B cell (primary cell): ENCODE measurements at regions not wholly inside any gene's neighbourhood (a gene's known extent, or its start where the extent isn't known, plus 50 kb on each side); places are given as distances from the start of the nearest gene placed in this dataset.

Source experiments
- ATAC-seq: fragments of 200-7000 bp; cut with Tn5 transposase; one replicate; pipeline ENCODE4 v1.10.0; 2021; ENCODE audit warnings: low read depth, mild to moderate bottlenecking, moderate number of reproducible peaks, moderate library complexity
- CTCF ChIA-PET: fragments of 350-600 bp; sonication (Branson Sonifier 250); formaldehyde crosslinking; loops from one replicate; lab custom pipeline; 2021; ENCODE audit warnings: antibody characterized with exemption, inconsistent platforms; lab: Charles Lee
- POLR2A ChIA-PET: fragments of 350-600 bp; sonication (Branson Sonifier 250); formaldehyde crosslinking; loops from one replicate; lab custom pipeline; 2021; ENCODE audit warnings: antibody characterized with exemption; lab: Charles Lee
- DNase-seq: peaks from one replicate; pipeline ENCODE4 v3.0.0; 2013
- H2AFZ ChIP-seq: 2 replicates; pipeline ENCODE4 v1.6.1; 2012; ENCODE audit warnings: mild to moderate bottlenecking, low read depth, low read length; ENCODE audit not compliant: insufficient read depth, poor library complexity, severe bottlenecking
- H3K27ac ChIP-seq, 2 donors: 1 replicate in 1 of 2; 2 replicates in 1 of 2; pipeline ENCODE4 v1.5.1; 2012 to 2013; ENCODE audit warnings: low read length in 2 of 2, mild to moderate bottlenecking in 2 of 2, moderate library complexity in 1 of 2
- H3K27me3 ChIP-seq, 4 experiments: fragments of 200-600 bp in 1 of 4; sonication (generic) in 1 of 4; replicated peaks in 1 of 4; 1 replicate in 2 of 4; 2 replicates in 2 of 4; pipeline versions ENCODE4 v1.6.1 to v1.7.0; 2013 to 2016; ENCODE audit warnings: low read length in 3 of 4, mild to moderate bottlenecking in 2 of 4, mixed read lengths in 1 of 4, moderate library complexity in 1 of 4; ENCODE audit not compliant: insufficient read depth in 4 of 4, control insufficient read depth in 3 of 4; ENCODE audit errors: control extremely low read depth in 1 of 4
- H3K36me3 ChIP-seq, 2 experiments: replicated peaks in 1 of 2; 1 replicate in 1 of 2; 2 replicates in 1 of 2; pipeline versions ENCODE4 v1.6.1 to v1.7.1; 2013; ENCODE audit warnings: low read length in 1 of 2; ENCODE audit not compliant: insufficient read depth in 2 of 2, control insufficient read depth in 1 of 2; ENCODE audit errors: control extremely low read depth in 1 of 2, extremely low read depth in 1 of 2
- H3K4me1 ChIP-seq, 2 donors: fragments of 200-600 bp in 1 of 2; sonication (generic) in 1 of 2; 1 replicate in 1 of 2; 2 replicates in 1 of 2; pipeline versions ENCODE4 v1.5.1 to v1.6.1; 2013 to 2017; ENCODE audit warnings: low read length in 2 of 2; ENCODE audit not compliant: control insufficient read depth in 2 of 2, insufficient read depth in 2 of 2
- H3K4me2 ChIP-seq: replicated peaks from 2 replicates; pipeline ENCODE3; 2012; ENCODE audit warnings: mild to moderate bottlenecking, low read depth, low read length; ENCODE audit not compliant: poor library complexity, severe bottlenecking
- H3K4me3 ChIP-seq, 5 experiments: fragments of 200-600 bp in 1 of 5; sonication (generic) in 1 of 5; 1 replicate in 3 of 5; 2 replicates in 2 of 5; pipeline versions ENCODE4 v1.5.1 to v1.7.0; 2011 to 2016; ENCODE audit warnings: low read length in 4 of 5, mild to moderate bottlenecking in 4 of 5, low read depth in 2 of 5, control low read depth in 1 of 5, moderate library complexity in 1 of 5; ENCODE audit not compliant: insufficient read depth in 1 of 5; ENCODE audit errors: control extremely low read depth in 1 of 5, extremely low read depth in 1 of 5
- H3K79me2 ChIP-seq: fragments of 200-600 bp; sonication (generic); one replicate; pipeline ENCODE4 v1.6.0; 2016; ENCODE audit warnings: low read length; ENCODE audit not compliant: control insufficient read depth, insufficient read depth
- H3K9ac ChIP-seq: fragments of 200-600 bp; sonication (generic); 2 replicates; pipeline ENCODE4 v1.6.1; 2017; ENCODE audit warnings: mild to moderate bottlenecking, low read length, moderate library complexity
- H3K9me3 ChIP-seq, 3 donors: one replicate each; pipeline versions ENCODE4 v1.6.1 to v1.7.1; 2013; ENCODE audit warnings: low read length in 2 of 3; ENCODE audit not compliant: control insufficient read depth in 2 of 3, insufficient read depth in 1 of 3; ENCODE audit errors: control extremely low read depth in 1 of 3
- H4K20me1 ChIP-seq: 2 replicates; pipeline ENCODE4 v1.6.0; 2012; ENCODE audit warnings: mild to moderate bottlenecking, low read length; ENCODE audit not compliant: insufficient read depth, control insufficient read depth, poor library complexity, severe bottlenecking
- H3K27ac Mint-ChIP-seq: one replicate; pipeline ENCODE4 v1.8.0; 2021; ENCODE audit warnings: mixed read lengths
- H3K27me3 Mint-ChIP-seq: one replicate; pipeline ENCODE4 v1.8.0; 2021; ENCODE audit warnings: mixed read lengths
- H3K4me1 Mint-ChIP-seq: one replicate; pipeline ENCODE4 v1.8.0; 2021; ENCODE audit warnings: mixed read lengths
- H3K4me3 Mint-ChIP-seq: one replicate; pipeline ENCODE4 v1.8.0; 2021; ENCODE audit warnings: mixed read lengths
- H3K9me3 Mint-ChIP-seq: one replicate; pipeline ENCODE4 v1.8.0; 2022; ENCODE audit warnings: mixed read lengths; ENCODE audit not compliant: insufficient read depth
- CTCF ChIP-seq: fragments of 200-600 bp; IDR thresholded peaks from one replicate; pipeline ENCODE4 v1.8.0; 2022; ENCODE audit warnings: antibody characterized with exemption, mild to moderate bottlenecking
- EZH2 ChIP-seq: IDR thresholded peaks from 2 replicates; pipeline ENCODE4 v1.6.1; 2012; ENCODE audit warnings: borderline replicate concordance, low read depth, mild to moderate bottlenecking, moderate library complexity, low read length; ENCODE audit not compliant: insufficient read depth, poor library complexity, severe bottlenecking
- WGBS: methylation state at CpG from one replicate; pipeline ENCODE4 v1.1.5; 2013; ENCODE audit warnings: missing lambda C conversion rate; ENCODE audit not compliant: insufficient coverage; 5-methylcytosine and 5-hydroxymethylcytosine counted together
- intact Hi-C: fragments of 100-400 bp; cut with micrococcal nuclease; formaldehyde crosslinking; loops from one replicate; pipeline ENCODE4 v1.10.0; 2022

DNA sequence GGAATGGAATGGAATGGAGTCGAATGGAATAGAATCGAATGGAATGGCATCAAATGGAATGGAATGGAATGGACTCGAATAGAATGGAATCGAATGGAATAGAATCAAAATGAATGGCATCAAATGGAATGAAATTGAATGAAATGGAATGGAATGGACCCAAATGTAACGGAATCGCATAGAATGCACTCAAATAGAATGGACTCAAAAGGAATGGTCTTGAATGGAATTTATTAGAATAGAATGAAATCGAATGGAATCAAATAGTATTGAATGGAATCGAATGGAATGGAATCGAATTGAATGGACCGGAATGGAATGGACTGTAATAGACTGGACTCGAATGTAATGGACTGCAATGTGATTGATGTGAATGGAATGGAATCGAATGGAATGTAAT is 501.4 kb upstream of the WSB1 start:
- intact Hi-C loops, result no loop called here
- Histone ChIP-seq H3K4me1 (no peaks in the 10 kb centered on the region), H3K4me2 (no peak overlapping the region), H3K36me3 (no peaks in the 10 kb centered on the region), H3K79me2 (no peaks in the 10 kb centered on the region), H4K20me1 (no peaks in the 10 kb centered on the region), H3K4me3 (no peak overlapping the region), H3K27ac (no peak overlapping the region), H3K27me3 (no peaks in the 10 kb centered on the region), H2AFZ (no peak overlapping the region), H3K9ac (no peak overlapping the region), H3K9me3 (peaks cover 19 to 90% (median 25%) of the 10 kb centered on the region in 3 donors)
- WGBS, result 90% methylated on average over 12 of the region's 12 CpGs
- ChIA-PET CTCF (no interaction called here), POLR2A (no interaction called here)
- DNase-seq (peak; percentile 9), ATAC-seq (no peak)
- Mint-ChIP-seq H3K27me3 (no peaks in the 10 kb centered on the region), H3K9me3 (no peaks in the 10 kb centered on the region), H3K4me1 (no peaks in the 10 kb centered on the region), H3K4me3 (no peak overlapping the region), H3K27ac (no peak overlapping the region)
- no peak for TF ChIP-seq CTCF
- TF ChIP-seq EZH2, result no peak

DNA sequence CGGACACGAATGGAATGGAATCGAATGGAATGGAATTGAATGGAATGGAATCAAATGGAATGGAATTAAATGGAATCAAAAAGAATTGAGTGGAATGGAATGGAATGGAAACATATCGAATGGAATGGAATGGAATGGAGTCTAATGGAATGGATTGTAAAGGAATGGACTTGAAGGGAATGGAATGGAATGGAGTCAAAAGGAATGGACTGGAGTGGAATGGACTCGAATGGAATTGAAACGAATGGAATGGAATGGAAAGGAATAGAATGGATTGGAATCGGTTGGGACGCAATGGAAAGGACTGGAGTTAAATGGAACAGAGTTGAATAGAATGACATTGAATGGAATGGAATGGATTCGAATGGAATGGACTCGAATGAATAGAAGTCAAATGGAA is 486.9 kb upstream of the WSB1 start:
- Histone ChIP-seq H3K27ac (no peak overlapping the region), H3K9ac (no peak overlapping the region), H3K4me1 (no peaks in the 10 kb centered on the region), H3K4me2 (no peak overlapping the region), H4K20me1 (no peaks in the 10 kb centered on the region), H3K79me2 (no peaks in the 10 kb centered on the region), H2AFZ (no peak overlapping the region), H3K36me3 (no peaks in the 10 kb centered on the region), H3K9me3 (peaks cover 14 to 69% (median 15%) of the 10 kb centered on the region in 3 donors), H3K27me3 (no peaks in the 10 kb centered on the region), H3K4me3 (no peak overlapping the region)
- Mint-ChIP-seq H3K9me3 (no peaks in the 10 kb centered on the region), H3K4me3 (no peak overlapping the region), H3K27me3 (no peaks in the 10 kb centered on the region), H3K4me1 (no peaks in the 10 kb centered on the region), H3K27ac (no peak overlapping the region)
- TF ChIP-seq EZH2, result no peak
- TF ChIP-seq CTCF, result no peak
- ATAC-seq (no peak), DNase-seq (no peak)
- ChIA-PET POLR2A (no interaction called here), CTCF (no interaction called here)
- 75% methylated on average over 10 of the region's 10 CpGs for WGBS
- intact Hi-C loops, result no loop called here
